Globus pallidus (tissue), 1 donor: ENCODE measurements at regions not wholly inside any gene's neighbourhood (a gene's known extent, or its start where the extent isn't known, plus 50 kb on each side); places are given as distances from the start of the nearest gene placed in this dataset.

Experiments used
- DNase-seq: peaks from one replicate; pipeline ENCODE4 v3.0.0-alpha.2; 2015; ENCODE audit warnings: low spot score

DNA sequence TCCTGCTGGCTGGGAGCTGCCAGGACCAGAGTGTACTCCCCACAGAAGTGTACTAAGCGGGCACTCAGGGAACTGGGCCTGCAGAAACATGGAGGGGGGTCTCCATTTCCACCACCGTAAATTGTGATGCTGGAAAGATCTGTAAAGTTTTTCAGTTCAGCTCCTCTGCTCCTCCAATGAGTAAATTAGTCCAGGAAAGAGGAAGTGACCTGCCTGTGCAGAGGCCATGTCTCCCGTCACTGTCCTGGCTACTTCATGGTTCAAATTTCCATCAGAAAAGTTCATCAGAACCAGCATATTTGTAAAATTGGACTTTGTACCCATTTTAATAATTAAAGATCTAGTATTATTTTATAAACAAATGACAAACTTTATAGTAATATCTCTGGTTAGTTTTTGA lies 226.7 kb upstream of the THBS1 start:
- DNase-seq, result no peak

- no peak for DNase-seq
Observed at GRCh38 chr15:39357480-39358268, 223.2 kb upstream of the THBS1 start.

DNA sequence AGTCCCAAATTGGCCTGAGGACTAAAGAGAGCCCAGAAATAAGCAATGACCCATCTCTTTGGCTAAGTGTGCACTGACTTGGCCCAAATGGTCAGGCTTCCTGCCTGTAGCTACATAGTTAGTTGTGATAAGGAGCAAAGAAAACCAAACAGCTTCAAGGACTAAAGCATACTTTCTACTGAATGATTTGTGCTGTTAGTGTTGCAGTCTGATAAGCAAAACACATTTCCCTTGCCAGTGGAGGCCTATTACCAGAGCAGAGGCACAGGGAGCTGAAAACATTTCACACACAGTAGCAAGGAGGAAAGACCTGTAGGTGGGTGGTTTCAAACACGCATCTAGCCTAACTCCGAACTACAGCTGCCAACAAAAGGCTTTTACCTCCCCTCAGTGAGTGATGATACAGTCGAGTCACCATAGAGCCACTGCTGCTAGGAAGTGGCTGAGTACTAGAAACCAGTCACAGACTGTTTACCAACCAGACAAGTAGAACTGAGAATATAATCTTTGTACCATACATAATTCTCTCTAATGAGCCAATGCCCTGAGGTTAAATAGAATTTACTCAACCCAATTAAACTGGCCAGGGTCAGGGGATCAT lies 222.3 kb upstream of the THBS1 start:
- DNase-seq, result no peak

DNA sequence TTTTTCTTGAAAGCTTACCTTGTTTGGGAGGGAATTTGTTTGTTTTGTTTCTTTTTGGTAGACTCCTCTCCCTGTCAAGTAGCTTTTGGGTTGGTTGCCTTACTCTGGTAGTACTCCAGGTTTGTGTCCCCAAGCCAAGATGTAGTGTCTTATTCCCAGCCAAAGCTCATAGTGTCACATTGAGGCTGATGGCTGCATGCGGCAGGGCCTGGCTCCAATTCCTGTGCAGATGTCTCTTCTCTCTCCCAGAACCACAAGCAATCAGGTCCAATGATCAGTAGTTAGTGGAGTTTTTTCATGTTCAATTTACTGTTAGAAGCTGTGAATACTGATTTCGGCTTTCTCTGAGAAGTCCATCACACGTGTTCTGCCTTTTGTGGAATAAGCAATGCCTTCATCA lies 221.1 kb upstream of the THBS1 start:
- DNase-seq, result no peak

DNA sequence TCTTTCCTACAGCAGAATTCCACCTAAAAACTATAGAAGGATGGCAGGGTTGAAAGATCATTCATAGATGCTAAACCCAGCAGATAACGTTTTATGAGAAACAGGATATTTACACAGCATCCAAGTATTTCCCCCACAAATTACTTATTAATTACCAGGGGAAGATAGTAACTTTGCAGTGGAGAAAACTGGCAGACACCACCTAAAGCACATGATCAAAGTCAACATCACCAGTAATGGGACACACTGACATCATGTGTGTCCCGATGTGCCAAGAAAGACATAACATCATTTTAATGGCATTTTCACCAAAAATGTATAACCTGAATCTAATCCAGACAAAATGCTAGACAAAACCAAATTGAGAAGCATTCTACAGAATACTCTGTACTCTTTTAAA lies 220.4 kb upstream of the THBS1 start:
- DNase-seq, result no peak

DNA sequence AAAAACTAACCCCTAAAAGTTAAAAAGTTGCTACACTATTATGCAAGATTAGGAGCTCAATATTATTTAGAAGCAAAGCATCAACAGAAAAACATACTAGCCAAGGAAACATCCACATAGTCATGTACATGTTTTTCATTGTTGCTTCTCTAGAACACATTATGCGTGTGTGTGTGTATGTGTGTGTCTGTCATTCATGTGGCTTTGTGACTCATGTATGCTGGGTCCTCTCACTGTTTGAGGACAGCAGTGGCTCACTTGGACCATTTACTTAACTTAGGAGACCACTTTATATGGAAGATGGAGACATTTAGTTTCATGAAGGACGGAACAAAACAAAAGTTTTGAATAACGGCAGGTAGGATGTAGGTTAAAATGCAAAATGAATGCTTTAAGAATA lies 219.4 kb upstream of the THBS1 start:
- no peak for DNase-seq

DNA sequence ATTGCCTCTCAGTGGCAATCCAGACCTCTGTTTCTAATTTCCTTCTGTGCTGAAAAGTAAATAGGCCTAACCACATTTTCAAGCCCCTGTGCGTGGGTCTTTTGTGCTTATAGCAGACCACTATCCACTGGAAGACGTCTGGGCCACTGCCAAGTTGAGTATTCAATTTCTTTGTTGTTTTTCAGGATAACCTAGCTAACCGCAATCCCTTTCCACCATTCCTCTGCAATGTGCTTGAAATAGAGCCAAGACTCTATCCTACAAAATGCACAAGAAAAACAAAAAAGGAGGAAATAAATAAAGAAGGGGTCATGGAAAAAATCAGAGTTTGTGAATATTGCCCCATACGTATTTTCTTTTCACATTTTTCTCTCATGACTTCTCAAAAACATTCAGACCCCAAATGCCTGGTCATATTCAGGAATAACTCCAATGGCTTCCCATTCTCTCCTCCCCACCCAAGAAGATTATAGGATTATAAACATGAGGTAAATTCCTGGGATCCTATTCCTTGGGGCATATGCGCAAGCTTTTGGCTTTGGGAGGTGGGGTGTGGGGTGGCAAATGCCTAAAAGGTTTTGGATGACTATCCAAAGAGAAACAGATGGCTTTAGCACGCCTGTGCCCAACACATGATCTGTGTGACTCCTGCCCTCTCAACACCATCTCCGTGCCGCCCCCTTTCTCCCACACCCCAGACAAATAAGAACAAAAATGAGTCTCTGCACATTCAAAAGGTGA lies 217.9 kb upstream of the THBS1 start:
- DNase-seq, result no peak

DNA sequence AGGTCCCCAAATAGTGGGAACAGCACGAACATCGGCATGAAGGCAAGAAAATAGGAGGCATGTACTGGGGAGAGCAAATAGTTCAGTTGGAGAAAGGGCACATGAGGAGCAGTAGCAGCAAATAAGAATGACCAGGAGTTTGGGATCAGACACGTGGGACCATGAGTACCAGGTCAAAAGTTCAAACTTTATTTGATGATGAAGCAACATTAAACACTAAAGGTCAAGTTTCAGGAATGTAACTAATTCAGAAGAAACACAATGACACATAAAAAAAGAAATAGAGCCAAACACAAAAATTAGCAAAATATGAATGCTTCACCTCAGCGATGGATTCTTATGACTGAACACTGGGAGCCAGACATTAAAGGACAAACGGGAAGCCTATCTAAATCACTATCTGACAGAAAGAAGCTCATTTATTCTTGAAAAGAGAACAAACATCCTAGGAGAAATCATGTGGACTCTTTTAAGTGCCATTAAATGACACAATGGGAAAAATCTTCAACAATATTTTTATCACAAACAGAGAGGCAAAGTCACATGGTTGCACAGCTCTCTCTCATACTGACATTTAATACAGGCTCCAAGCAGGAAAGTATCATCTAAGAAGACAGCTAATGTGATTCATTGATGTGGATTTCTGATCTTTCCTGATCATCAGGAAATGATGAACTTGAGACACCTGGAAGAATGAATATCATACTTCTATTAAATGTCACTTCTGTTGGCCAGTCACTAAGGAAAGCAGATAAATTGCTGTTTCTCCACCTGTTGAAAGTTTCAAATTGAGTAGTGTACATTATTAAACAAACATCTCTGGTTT lies 216.9 kb upstream of the THBS1 start:
- no peak for DNase-seq

GRCh38 chr15:39364721-39365120 lies 216.2 kb upstream of the THBS1 start:
- no peak for DNase-seq

DNA sequence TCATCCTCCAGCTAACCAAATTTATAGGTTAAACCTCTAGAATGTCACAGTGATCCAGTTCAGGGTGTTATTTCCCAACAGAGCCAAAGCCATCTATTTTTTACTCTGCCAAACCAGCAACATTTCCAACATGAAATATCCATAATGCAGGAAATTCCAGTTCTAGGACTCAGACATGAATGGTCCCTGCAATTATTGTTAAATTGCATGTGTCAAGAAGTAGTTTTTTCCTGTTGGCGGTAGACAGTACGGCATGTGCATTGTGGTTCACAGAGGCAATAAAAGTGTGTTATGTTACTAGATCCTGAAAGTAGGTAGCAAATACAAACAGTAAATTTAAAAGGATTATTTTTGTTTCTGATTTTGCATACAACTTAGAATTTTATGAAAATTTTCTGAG lies 215.7 kb upstream of the THBS1 start:
- no peak for DNase-seq

DNA sequence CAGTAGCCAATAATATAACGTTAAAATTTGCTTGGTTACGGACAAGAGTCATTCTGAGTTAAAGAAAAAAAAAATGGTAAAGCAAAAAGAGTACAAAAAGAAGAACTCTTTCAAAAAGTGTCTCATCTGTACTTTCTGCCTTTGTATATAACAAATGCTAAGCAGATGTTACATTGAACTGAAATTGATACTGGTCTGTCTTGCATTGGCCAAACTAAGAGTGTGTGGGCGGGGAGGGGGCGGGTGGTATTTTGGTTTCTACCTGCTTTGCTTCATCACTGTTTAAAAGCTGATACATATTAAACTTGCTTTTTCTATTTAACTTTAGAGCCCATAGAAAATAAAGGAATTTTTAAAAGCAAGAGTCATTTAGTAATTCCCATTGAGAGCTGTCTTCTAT lies 215.0 kb upstream of the THBS1 start:
- DNase-seq, result no peak

- DNase-seq, result no peak
Observed at GRCh38 chr15:39367596-39367995, 213.3 kb upstream of the THBS1 start.

GRCh38 chr15:39369768-39370167 lies 211.1 kb upstream of the THBS1 start:
- no peak for DNase-seq

DNA sequence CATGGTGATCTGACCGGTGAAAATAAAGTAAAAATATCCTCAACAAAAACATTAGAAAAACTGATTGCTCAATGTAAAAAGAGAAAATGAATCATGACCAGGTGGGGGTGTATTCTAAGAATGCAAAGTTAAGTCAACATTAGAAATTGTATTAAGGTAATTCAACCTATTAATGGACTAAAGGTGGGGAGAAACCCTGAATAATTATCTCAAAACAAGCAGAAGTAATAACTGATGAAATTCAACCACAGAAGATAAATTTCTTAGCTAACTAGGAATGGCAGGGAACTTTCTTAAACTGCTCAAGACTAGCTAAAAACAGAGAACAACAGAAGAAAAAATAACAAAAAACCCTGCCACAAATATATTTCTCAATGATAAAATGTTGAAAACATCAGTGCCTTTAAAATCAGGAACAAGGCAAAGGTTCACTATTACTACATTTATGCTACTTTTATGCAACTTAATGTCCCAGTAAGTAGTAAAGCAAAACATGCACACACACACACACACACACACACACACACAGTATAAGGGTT lies 204.4 kb upstream of the THBS1 start:
- no peak for DNase-seq

DNA sequence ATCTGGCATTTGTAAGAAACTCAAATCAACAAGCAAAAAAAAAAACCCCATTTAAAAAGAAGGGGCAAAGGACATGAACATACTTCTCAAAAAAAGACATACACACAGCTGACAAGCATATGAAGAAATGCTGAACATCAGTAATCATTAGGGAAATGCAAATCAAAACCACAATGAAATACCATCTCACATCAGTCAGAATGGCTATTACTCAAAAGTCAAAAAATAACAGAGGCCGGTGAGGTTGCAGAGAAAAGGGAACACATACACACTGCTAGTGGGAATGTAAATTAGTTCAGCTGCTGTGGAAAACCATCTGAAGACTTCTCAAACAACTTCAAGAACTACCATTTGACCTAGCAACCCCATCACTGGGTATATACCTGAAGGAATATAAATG lies 199.4 kb upstream of the THBS1 start:
- DNase-seq, result no peak

- DNase-seq, result no peak
Observed at GRCh38 chr15:39388118-39388517, 192.8 kb upstream of the THBS1 start.

DNA sequence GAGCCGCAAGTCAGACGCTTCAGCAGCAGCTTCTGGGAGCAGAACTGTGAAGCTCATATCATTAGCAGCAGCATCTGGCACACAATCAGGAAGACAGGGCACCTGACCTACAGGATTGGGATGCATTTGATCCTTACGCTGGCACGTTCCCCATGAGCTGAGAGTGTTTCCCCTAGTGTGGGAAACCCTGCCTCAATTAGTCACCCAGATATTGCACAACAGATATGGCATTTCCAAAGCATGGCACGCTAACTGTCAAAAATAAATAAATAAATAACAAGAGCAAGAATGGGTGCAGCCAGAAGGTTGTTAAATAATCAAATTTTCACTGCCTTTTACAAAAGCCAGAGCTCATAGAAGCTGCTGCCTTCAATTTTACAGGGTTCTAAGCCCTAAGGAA lies 189.6 kb upstream of the THBS1 start:
- no peak for DNase-seq

DNA sequence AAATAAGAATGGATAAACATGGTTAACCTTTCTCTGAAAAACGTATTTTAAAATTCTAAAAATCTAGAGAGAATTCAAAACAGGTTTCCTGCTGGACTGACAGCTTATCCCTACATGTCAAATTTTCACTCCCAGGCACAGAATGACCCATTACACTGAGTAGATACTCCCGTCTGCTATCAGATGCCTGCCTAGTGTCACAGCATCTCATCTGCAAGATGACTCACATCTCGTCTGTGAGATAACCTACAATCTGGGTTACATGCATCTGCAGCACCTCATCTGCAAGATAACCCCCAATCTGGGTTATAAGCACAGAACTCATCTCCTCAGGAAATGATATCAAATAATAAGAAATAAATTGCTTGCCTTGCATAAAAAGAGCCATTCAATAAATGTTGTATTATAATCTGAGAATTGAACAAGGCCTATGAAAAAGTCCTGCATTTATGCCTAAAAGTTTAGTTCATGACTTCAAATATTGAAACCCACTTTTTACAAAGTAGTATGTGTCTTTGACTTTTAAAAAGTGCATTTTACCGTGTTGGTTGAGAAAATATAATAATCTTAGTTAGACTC lies 188.3 kb upstream of the THBS1 start:
- no peak for DNase-seq

GRCh38 chr15:39393575-39394335 lies 187.1 kb upstream of the THBS1 start:
- DNase-seq, result no peak

GRCh38 chr15:39394496-39394895 lies 186.4 kb upstream of the THBS1 start:
- DNase-seq, result no peak
